PC-9 (cell line): ENCODE measurements at regions not wholly inside any gene's neighbourhood (a gene's known extent, or its start where the extent isn't known, plus 50 kb on each side); places are given as distances from the start of the nearest gene placed in this dataset.

Experiments
- EZH2 ChIP-seq: fragments of 200-600 bp; sonication (generic); IDR thresholded peaks from 2 replicates; pipeline ENCODE4 v1.8.0; 2017; ENCODE audit warnings: antibody characterized with exemption, low read depth
- TF ChIP-seq, protein P1 (sequence below): fragments of 200-600 bp; sonication (generic); conservative IDR thresholded peaks from 2 replicates; pipeline ENCODE4 v1.6.1; 2017; ENCODE audit warnings: mixed run types, antibody characterized with exemption, mild to moderate bottlenecking, moderate library complexity

DNA sequence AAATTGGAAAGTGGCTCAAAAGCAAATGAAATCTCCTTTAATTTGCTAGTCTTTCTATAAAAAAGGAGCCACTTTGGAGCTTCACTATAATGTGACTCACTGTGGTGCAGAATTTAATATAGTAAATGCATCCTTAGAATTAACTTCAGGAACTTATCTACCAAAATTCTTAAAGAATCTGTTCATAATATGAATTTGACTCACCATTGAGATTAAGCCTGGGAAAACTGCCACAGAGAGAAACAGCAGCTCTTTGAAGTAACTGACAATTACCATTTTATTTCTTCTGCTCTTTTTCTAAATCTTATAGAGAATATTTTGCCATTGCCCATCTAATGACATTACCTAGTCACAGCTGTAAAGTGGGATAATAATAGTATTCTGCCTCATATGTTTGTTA, 211.9 kb upstream of the CDH6 start:
- TF ChIP-seq, protein P1, sequence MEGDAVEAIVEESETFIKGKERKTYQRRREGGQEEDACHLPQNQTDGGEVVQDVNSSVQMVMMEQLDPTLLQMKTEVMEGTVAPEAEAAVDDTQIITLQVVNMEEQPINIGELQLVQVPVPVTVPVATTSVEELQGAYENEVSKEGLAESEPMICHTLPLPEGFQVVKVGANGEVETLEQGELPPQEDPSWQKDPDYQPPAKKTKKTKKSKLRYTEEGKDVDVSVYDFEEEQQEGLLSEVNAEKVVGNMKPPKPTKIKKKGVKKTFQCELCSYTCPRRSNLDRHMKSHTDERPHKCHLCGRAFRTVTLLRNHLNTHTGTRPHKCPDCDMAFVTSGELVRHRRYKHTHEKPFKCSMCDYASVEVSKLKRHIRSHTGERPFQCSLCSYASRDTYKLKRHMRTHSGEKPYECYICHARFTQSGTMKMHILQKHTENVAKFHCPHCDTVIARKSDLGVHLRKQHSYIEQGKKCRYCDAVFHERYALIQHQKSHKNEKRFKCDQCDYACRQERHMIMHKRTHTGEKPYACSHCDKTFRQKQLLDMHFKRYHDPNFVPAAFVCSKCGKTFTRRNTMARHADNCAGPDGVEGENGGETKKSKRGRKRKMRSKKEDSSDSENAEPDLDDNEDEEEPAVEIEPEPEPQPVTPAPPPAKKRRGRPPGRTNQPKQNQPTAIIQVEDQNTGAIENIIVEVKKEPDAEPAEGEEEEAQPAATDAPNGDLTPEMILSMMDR: no peak
- no peak for TF ChIP-seq EZH2
